ENCODE measurements at regions not wholly inside any gene's neighbourhood (a gene's known extent, or its start where the extent isn't known, plus 50 kb on each side); places are given as distances from the start of the nearest gene placed in this dataset.

GRCh38 chr10:84589526-84590205 lies 261.3 kb downstream of the CCSER2 start:
- H3K27me3 Mint-ChIP-seq (ENCODE audit: insufficient read depth, low read depth, poor library complexity), result peaks cover 10% of the 10 kb centered on the region
- Histone ChIP-seq H3K27me3 (ENCODE audit: insufficient read depth) (no peaks in the 10 kb centered on the region), H3F3A (replicated peaks; ENCODE audit: low read depth) (no peaks in the 10 kb centered on the region), H3K4me1 (ENCODE audit: insufficient read depth) (peaks cover 19% of the 10 kb centered on the region), H2AFZ (no peak overlapping the region), H4K20me1 (replicated peaks; ENCODE audit: insufficient read depth) (no peaks in the 10 kb centered on the region), H3K4me3 (no peak overlapping the region), H3K27ac (ENCODE audit: low read depth) (no peak overlapping the region), H3K79me2 (replicated peaks; ENCODE audit: insufficient read depth) (no peaks in the 10 kb centered on the region), H3K36me3 (ENCODE audit: insufficient read depth) (no peaks in the 10 kb centered on the region), H3K9me2 (ENCODE audit: insufficient read depth) (no peaks in the 10 kb centered on the region), H3K4me2 (no peak overlapping the region)
- peaks cover 17% of the 10 kb centered on the region for H3K4me1 Mint-ChIP-seq
- H3K4me3 Mint-ChIP-seq, result no peak overlapping the region
- no peaks in the 10 kb centered on the region for H3K9me3 Mint-ChIP-seq
- TF ChIP-seq CREB1 (CRISPR knock-in tag; IDR thresholded peaks at IDR 0.05; ENCODE audit: low read depth) (no peak), ZNF114 (CRISPR knock-in tag; IDR thresholded peaks at IDR 0.05) (no peak), EZH2 (IDR thresholded peaks at IDR 0.05; ENCODE audit: low read depth, unreplicated experiment) (no peak), EZH2phosphoT487 (IDR thresholded peaks at IDR 0.05; ENCODE audit: unreplicated experiment) (no peak), ZNF462 (CRISPR knock-in tag; IDR thresholded peaks at IDR 0.05) (no peak), STAT1 (IDR thresholded peaks at IDR 0.05; ENCODE audit: unreplicated experiment) (no peak), ETS1 (IDR thresholded peaks at IDR 0.05) (no peak)
- H3K36me3 Mint-ChIP-seq (ENCODE audit: low read depth), result no peaks in the 10 kb centered on the region; the same call in 2 of the 3 replicates
- H3K27ac Mint-ChIP-seq, result no peak overlapping the region
- ATAC-seq (no peak), DNase-seq (ENCODE audit: low spot score) (no peak)

Data from GM23338 (cell line).